CD4-positive, alpha-beta memory T cell (primary cell): ENCODE measurements at regions not wholly inside any gene's neighbourhood (a gene's known extent, or its start where the extent isn't known, plus 50 kb on each side); places are given as distances from the start of the nearest gene placed in this dataset.

Experiments
- CTCF ChIA-PET: fragments of 350-600 bp; sonication (Branson Sonifier 250); formaldehyde crosslinking; loops from one replicate; lab custom pipeline; 2021; ENCODE audit warnings: inconsistent platforms; ENCODE audit not compliant: partially characterized antibody; lab: Charles Lee
- POLR2A ChIA-PET: fragments of 350-600 bp; sonication (Branson Sonifier 250); formaldehyde crosslinking; loops from one replicate; lab custom pipeline; 2021; ENCODE audit not compliant: partially characterized antibody; lab: Charles Lee
- DNase-seq, 5 donors: peaks; one replicate each; pipeline versions ENCODE4 v3.0.0 to v3.0.0-alpha.2; 2020 to 2022; ENCODE audit warnings: mixed read lengths in 1 of 5
- H3K27ac ChIP-seq: one replicate; pipeline ENCODE4 v1.7.0; 2013; ENCODE audit warnings: low read depth, low read length
- H3K27me3 ChIP-seq: 2 replicates; pipeline ENCODE4 v1.7.0; 2013; ENCODE audit warnings: mild to moderate bottlenecking, low read length, moderate library complexity; ENCODE audit not compliant: insufficient read depth
- H3K36me3 ChIP-seq: 2 replicates; pipeline ENCODE4 v1.7.0; 2013; ENCODE audit warnings: mild to moderate bottlenecking, low read length, moderate library complexity; ENCODE audit not compliant: insufficient read depth
- H3K4me1 ChIP-seq: 2 replicates; pipeline ENCODE4 v1.7.0; 2013; ENCODE audit warnings: mild to moderate bottlenecking, low read length, moderate library complexity; ENCODE audit not compliant: insufficient read depth
- H3K4me3 ChIP-seq, 2 donors: one replicate each; pipeline ENCODE4 v1.7.0; 2013; ENCODE audit warnings: low read length in 2 of 2, mild to moderate bottlenecking in 1 of 2
- H3K9me3 ChIP-seq, 2 donors: one replicate each; pipeline ENCODE4 v1.7.0; 2013; ENCODE audit warnings: low read length in 2 of 2, control low read depth in 1 of 2; ENCODE audit not compliant: control insufficient read depth in 1 of 2
- H3K27ac Mint-ChIP-seq, 7 donors: one replicate each; pipeline ENCODE4 v1.8.0; 2020 to 2021; ENCODE audit warnings: mixed read lengths in 7 of 7, mild to moderate bottlenecking in 6 of 7, inconsistent platforms in 3 of 7, moderate library complexity in 3 of 7
- H3K27me3 Mint-ChIP-seq, 2 donors: one replicate each; pipeline ENCODE4 v1.8.0; 2020 to 2021; ENCODE audit warnings: mixed read lengths in 2 of 2
- H3K36me3 Mint-ChIP-seq, 2 donors: one replicate each; pipeline ENCODE4 v1.8.0; 2020 to 2021; ENCODE audit warnings: mixed read lengths in 2 of 2, inconsistent platforms in 1 of 2, mild to moderate bottlenecking in 1 of 2
- H3K4me1 Mint-ChIP-seq, 4 donors: one replicate each; pipeline ENCODE4 v1.8.0; 2020 to 2021; ENCODE audit warnings: mixed read lengths in 4 of 4, mild to moderate bottlenecking in 1 of 4
- H3K4me3 Mint-ChIP-seq, 8 donors: one replicate each; pipeline ENCODE4 v1.8.0; 2020 to 2021; ENCODE audit warnings: mixed read lengths in 8 of 8, mild to moderate bottlenecking in 7 of 8, moderate library complexity in 6 of 8, inconsistent platforms in 3 of 8
- H3K9me3 Mint-ChIP-seq, 8 donors: one replicate each; pipeline ENCODE4 v1.8.0; 2020 to 2021; ENCODE audit warnings: mixed read lengths in 8 of 8, mild to moderate bottlenecking in 5 of 8, inconsistent platforms in 3 of 8, moderate library complexity in 1 of 8
- intact Hi-C: fragments of 100-400 bp; cut with micrococcal nuclease; formaldehyde crosslinking; loops from one replicate; pipeline ENCODE4 v1.15.1; 2023

- Histone ChIP-seq H3K4me1 (no peaks in the 10 kb centered on the region), H3K36me3 (no peaks in the 10 kb centered on the region), H3K27me3 (no peaks in the 10 kb centered on the region), H3K9me3 (no peaks in the 10 kb centered on the region), H3K27ac (no peak overlapping the region), H3K4me3 (no peak overlapping the region)
- Mint-ChIP-seq H3K27ac (no peak overlapping the region), H3K4me1 (no peaks in the 10 kb centered on the region), H3K27me3 (peaks cover 3 to 4% of the 10 kb centered on the region in 2 donors), H3K9me3 (no peaks in the 10 kb centered on the region), H3K36me3 (no peaks in the 10 kb centered on the region), H3K4me3 (no peak overlapping the region)
- ChIA-PET POLR2A (no interaction called here), CTCF (no interaction called here)
- intact Hi-C loops: no loop called here
- no peak for DNase-seq
These were observed 175.7 kb upstream of the PLXNA2 start for GRCh38 chr1:208419746-208420420.

- POLR2A ChIA-PET: no interaction called here
- Mint-ChIP-seq H3K4me3 (no peak overlapping the region), H3K27ac (no peak overlapping the region), H3K4me1 (no peaks in the 10 kb centered on the region), H3K27me3 (peaks cover 3 to 4% of the 10 kb centered on the region in 2 donors), H3K36me3 (no peaks in the 10 kb centered on the region), H3K9me3 (no peaks in the 10 kb centered on the region)
- CTCF ChIA-PET: no interaction called here
- no peaks in the 10 kb centered on the region for H3K36me3 ChIP-seq
- H3K4me3 ChIP-seq: no peak overlapping the region
- intact Hi-C loops: no loop called here
- no peak for DNase-seq
- no peaks in the 10 kb centered on the region for H3K9me3 ChIP-seq
- H3K4me1 ChIP-seq: no peaks in the 10 kb centered on the region
- H3K27ac ChIP-seq: no peak overlapping the region
- no peaks in the 10 kb centered on the region for H3K27me3 ChIP-seq
These were observed 176.5 kb upstream of the PLXNA2 start for GRCh38 chr1:208420696-208421095.

GRCh38 chr1:208421486-208421885, 177.3 kb upstream of the PLXNA2 start:
- no peak overlapping the region for H3K4me3 ChIP-seq
- no peaks in the 10 kb centered on the region for H3K4me1 Mint-ChIP-seq
- H3K4me1 ChIP-seq: no peaks in the 10 kb centered on the region
- no peak overlapping the region for H3K27ac ChIP-seq
- intact Hi-C loops: no loop called here
- no peaks in the 10 kb centered on the region for H3K9me3 ChIP-seq
- DNase-seq: no peak
- H3K9me3 Mint-ChIP-seq: no peaks in the 10 kb centered on the region
- H3K27me3 ChIP-seq: no peaks in the 10 kb centered on the region
- no peak overlapping the region for H3K4me3 Mint-ChIP-seq
- no peak overlapping the region for H3K27ac Mint-ChIP-seq
- H3K36me3 Mint-ChIP-seq: no peaks in the 10 kb centered on the region
- H3K36me3 ChIP-seq: no peaks in the 10 kb centered on the region
- H3K27me3 Mint-ChIP-seq: peaks cover 3 to 4% of the 10 kb centered on the region in 2 donors
- ChIA-PET CTCF (no interaction called here), POLR2A (no interaction called here)

- Mint-ChIP-seq H3K4me3 (no peak overlapping the region), H3K9me3 (peaks cover 0 to 2% (median 0%) of the 10 kb centered on the region in 8 donors), H3K27me3 (peaks cover 2 to 6% of the 10 kb centered on the region in 2 donors)
These were observed 179.3 kb upstream of the PLXNA2 start for GRCh38 chr1:208423526-208423925.

GRCh38 chr1:208425096-208425495, 180.9 kb upstream of the PLXNA2 start:
- Histone ChIP-seq H3K27ac (no peak overlapping the region), H3K9me3 (no peaks in the 10 kb centered on the region), H3K4me1 (no peaks in the 10 kb centered on the region), H3K36me3 (no peaks in the 10 kb centered on the region), H3K27me3 (no peaks in the 10 kb centered on the region), H3K4me3 (no peak overlapping the region)
- H3K4me1 Mint-ChIP-seq: no peaks in the 10 kb centered on the region
- peaks cover 2% of the 10 kb centered on the region in 2 donors for H3K27me3 Mint-ChIP-seq
- H3K4me3 Mint-ChIP-seq: no peak overlapping the region
- DNase-seq: no peak
- peaks cover 0 to 2% (median 0%) of the 10 kb centered on the region in 8 donors for H3K9me3 Mint-ChIP-seq
- intact Hi-C loops: no loop called here
- H3K27ac Mint-ChIP-seq: no peak overlapping the region
- H3K36me3 Mint-ChIP-seq: no peaks in the 10 kb centered on the region
- CTCF ChIA-PET: no interaction called here
- POLR2A ChIA-PET: no interaction called here

More at GRCh38 chr1:208423526-208423925, 179.3 kb upstream of the PLXNA2 start:
- no peaks in the 10 kb centered on the region for H3K36me3 Mint-ChIP-seq
- intact Hi-C loops: no loop called here
- DNase-seq: no peak
- Histone ChIP-seq H3K4me3 (no peak overlapping the region), H3K4me1 (no peaks in the 10 kb centered on the region), H3K36me3 (no peaks in the 10 kb centered on the region), H3K27me3 (no peaks in the 10 kb centered on the region), H3K27ac (no peak overlapping the region), H3K9me3 (no peaks in the 10 kb centered on the region)
- H3K27ac Mint-ChIP-seq: no peak overlapping the region
- CTCF ChIA-PET: no interaction called here
- POLR2A ChIA-PET: no interaction called here
- H3K4me1 Mint-ChIP-seq: no peaks in the 10 kb centered on the region

- ChIA-PET CTCF (no interaction called here), POLR2A (no interaction called here)
- no peak for DNase-seq
- no peaks in the 10 kb centered on the region for H3K4me1 ChIP-seq
- no peaks in the 10 kb centered on the region for H3K4me1 Mint-ChIP-seq
- no peak overlapping the region for H3K4me3 Mint-ChIP-seq
- H3K36me3 Mint-ChIP-seq: no peaks in the 10 kb centered on the region
- no peaks in the 10 kb centered on the region for H3K9me3 ChIP-seq
- H3K36me3 ChIP-seq: no peaks in the 10 kb centered on the region
- no peaks in the 10 kb centered on the region for H3K27me3 ChIP-seq
- peaks cover 0 to 4% (median 0%) of the 10 kb centered on the region in 8 donors for H3K9me3 Mint-ChIP-seq
- intact Hi-C loops: no loop called here
- peaks cover 0 to 2% of the 10 kb centered on the region in 2 donors for H3K27me3 Mint-ChIP-seq
- no peak overlapping the region for H3K4me3 ChIP-seq
- H3K27ac ChIP-seq: no peak overlapping the region
- no peak overlapping the region for H3K27ac Mint-ChIP-seq
These were observed 186.0 kb upstream of the PLXNA2 start for GRCh38 chr1:208430220-208430619.

GRCh38 chr1:208431721-208432120, 187.5 kb upstream of the PLXNA2 start:
- CTCF ChIA-PET: no interaction called here
- Histone ChIP-seq H3K4me1 (no peaks in the 10 kb centered on the region), H3K36me3 (no peaks in the 10 kb centered on the region), H3K4me3 (no peak overlapping the region), H3K27ac (no peak overlapping the region), H3K9me3 (no peaks in the 10 kb centered on the region), H3K27me3 (no peaks in the 10 kb centered on the region)
- intact Hi-C loops: no loop called here
- Mint-ChIP-seq H3K4me1 (no peaks in the 10 kb centered on the region), H3K4me3 (no peak overlapping the region), H3K27me3 (no peaks in the 10 kb centered on the region), H3K27ac (no peak overlapping the region), H3K36me3 (no peaks in the 10 kb centered on the region), H3K9me3 (peaks cover 0 to 4% (median 0%) of the 10 kb centered on the region in 8 donors)
- POLR2A ChIA-PET: no interaction called here
- no peak for DNase-seq
